SK-N-SH (cell line): ENCODE measurements at regions not wholly inside any gene's neighbourhood (a gene's known extent, or its start where the extent isn't known, plus 50 kb on each side); places are given as distances from the start of the nearest gene placed in this dataset.

Experiments
- CTCF ChIA-PET: fragments of 300-600, 350-600 bp; formaldehyde crosslinking; extraction: SDS; loops from one replicate; lab custom pipeline; 2021; lab: Yijun Ruan, JAX
- POLR2A ChIA-PET: fragments of 350-600 bp; sonication (Branson Sonifier 250); formaldehyde crosslinking; extraction: SDS; loops from one replicate; lab custom pipeline; 2020; ENCODE audit warnings: antibody characterized with exemption, inconsistent platforms; lab: Yijun Ruan, JAX
- DNase-seq: peaks from one replicate; pipeline ENCODE4 v3.0.0; 2012
- H2AFZ ChIP-seq: fragments of 200-600 bp; sonication (generic); 2 replicates; pipeline ENCODE4 v1.8.1; 2016; ENCODE audit warnings: antibody characterized with exemption, mild to moderate bottlenecking, low read depth
- H3F3A ChIP-seq: fragments of 200-600 bp; sonication (generic); replicated peaks from 2 replicates; pipeline ENCODE3; 2016; ENCODE audit warnings: antibody characterized with exemption, mild to moderate bottlenecking; ENCODE audit not compliant: insufficient read depth
- H3K27ac ChIP-seq, 2 experiments: fragments of 200-500 bp in 1 of 2; fragments of 200-600 bp in 1 of 2; sonication (Bioruptor generic) in 1 of 2; sonication (generic), shearing (Covaris generic) in 1 of 2; 2 replicates each; pipeline versions ENCODE4 v1.5.1 to v1.6.1; 2014 to 2016; ENCODE audit warnings: low read depth in 2 of 2, inconsistent platforms in 1 of 2, low read length in 1 of 2, mild to moderate bottlenecking in 1 of 2, mixed read lengths in 1 of 2
- H3K27me3 ChIP-seq: fragments of 200-600 bp; sonication (generic), shearing (Covaris generic); 2 replicates; pipeline ENCODE4 v1.6.1; 2016; ENCODE audit warnings: mixed run types; ENCODE audit not compliant: insufficient read depth
- H3K36me3 ChIP-seq, 2 experiments: fragments of 200-500 bp in 1 of 2; fragments of 200-600 bp in 1 of 2; sonication (Bioruptor generic) in 1 of 2; sonication (generic) in 1 of 2; replicated peaks in 1 of 2; 2 replicates each; pipeline versions ENCODE3 to v1.5.1; 2014 to 2016; ENCODE audit warnings: low read length in 1 of 2, mild to moderate bottlenecking in 1 of 2; ENCODE audit not compliant: insufficient read depth in 2 of 2, control insufficient read depth in 1 of 2
- H3K4me1 ChIP-seq, 2 experiments: fragments of 200-500 bp in 1 of 2; fragments of 200-600 bp in 1 of 2; sonication (Bioruptor generic) in 1 of 2; sonication (generic), shearing (Covaris generic) in 1 of 2; 2 replicates each; pipeline versions ENCODE4 v1.5.1 to v1.6.1; 2014 to 2016; ENCODE audit warnings: low read depth in 1 of 2, low read length in 1 of 2, mixed run types in 1 of 2; ENCODE audit not compliant: insufficient read depth in 2 of 2, control insufficient read depth in 1 of 2
- H3K4me2 ChIP-seq: fragments of 200-600 bp; sonication (generic), shearing (Covaris generic); 2 replicates; pipeline ENCODE4 v1.6.1; 2017; ENCODE audit warnings: mixed run types
- H3K4me3 ChIP-seq, 2 experiments: fragments of 200-500 bp in 1 of 2; fragments of 200-600 bp in 1 of 2; sonication (Bioruptor generic) in 1 of 2; sonication (generic), shearing (Covaris generic) in 1 of 2; 2 replicates each; pipeline versions ENCODE4 v1.5.1 to v1.8.1; 2014 to 2016; ENCODE audit warnings: low read depth in 2 of 2, inconsistent platforms in 1 of 2, low read length in 1 of 2, mild to moderate bottlenecking in 1 of 2, mixed read lengths in 1 of 2, moderate library complexity in 1 of 2
- H3K79me2 ChIP-seq: fragments of 200-600 bp; sonication (generic); 2 replicates; pipeline ENCODE4 v1.8.1; 2017; ENCODE audit warnings: mild to moderate bottlenecking; ENCODE audit not compliant: insufficient read depth
- H3K9ac ChIP-seq: fragments of 200-600 bp; sonication (generic); 2 replicates; pipeline ENCODE4 v1.6.1; 2017; ENCODE audit warnings: mixed run types
- H3K9me2 ChIP-seq: fragments of 200-600 bp; sonication (generic); 2 replicates; pipeline ENCODE4 v1.6.1; 2017; ENCODE audit warnings: mixed run types
- H3K9me3 ChIP-seq: fragments of 200-600 bp; sonication (generic); 2 replicates; pipeline ENCODE4 v1.6.1; 2017; ENCODE audit warnings: mixed run types, mild to moderate bottlenecking, moderate library complexity
- H4K20me1 ChIP-seq: fragments of 200-600 bp; sonication (generic); 2 replicates; pipeline ENCODE4 v1.6.1; 2017; ENCODE audit warnings: mild to moderate bottlenecking, mixed run types; ENCODE audit not compliant: insufficient read depth
- CHD2 ChIP-seq: fragments of 150-350 bp; IDR thresholded peaks from 2 replicates; pipeline ENCODE4 v1.6.1; 2018; ENCODE audit warnings: low read length; ENCODE audit not compliant: partially characterized antibody
- ELF1 ChIP-seq: IDR thresholded peaks from 2 replicates; pipeline ENCODE4 v1.4.0; 2012
- EP300 ChIP-seq, 2 experiments: IDR thresholded peaks; 2 replicates each; pipeline versions ENCODE4 v1.4.0 to v1.6.1; 2012; ENCODE audit warnings: borderline replicate concordance in 1 of 2, low read depth in 1 of 2, low read length in 1 of 2
- FOSL2 ChIP-seq: IDR thresholded peaks from 2 replicates; pipeline ENCODE4 v1.4.0; 2012; ENCODE audit warnings: low read depth, mild to moderate bottlenecking, moderate library complexity, borderline replicate concordance
- FOXM1 ChIP-seq: IDR thresholded peaks from 2 replicates; pipeline ENCODE4 v1.4.0; 2012; ENCODE audit warnings: low read depth, mild to moderate bottlenecking
- GABPA ChIP-seq: IDR thresholded peaks from 2 replicates; pipeline ENCODE4 v1.4.0; 2012; ENCODE audit warnings: low read depth, mild to moderate bottlenecking
- GATA2 ChIP-seq: sonication (generic); formaldehyde crosslinking; IDR thresholded peaks from 2 replicates; pipeline ENCODE4 v1.5.0; 2020; ENCODE audit warnings: mild to moderate bottlenecking, missing genetic modification reagents
- IRF3 ChIP-seq: fragments of 150-350 bp; IDR thresholded peaks from 2 replicates; pipeline ENCODE4 v1.6.1; 2016; ENCODE audit warnings: mild to moderate bottlenecking, low read depth, low read length
- JUND ChIP-seq: IDR thresholded peaks from 2 replicates; pipeline ENCODE4 v1.4.0; 2012
- MEF2A ChIP-seq: IDR thresholded peaks from 2 replicates; pipeline ENCODE4 v1.4.0; 2012; ENCODE audit warnings: low read depth, borderline replicate concordance
- MXI1 ChIP-seq: IDR thresholded peaks from 2 replicates; pipeline ENCODE4 v1.6.1; 2012; ENCODE audit warnings: mild to moderate bottlenecking, low read depth, low read length, improper control_type of control experiment
- REST ChIP-seq: IDR thresholded peaks from 2 replicates; pipeline ENCODE4 v1.6.1; 2012; ENCODE audit warnings: mild to moderate bottlenecking, low read depth, low read length, moderate library complexity
- RXRA ChIP-seq: IDR thresholded peaks from 2 replicates; pipeline ENCODE4 v1.4.0; 2012; ENCODE audit warnings: low read depth, mild to moderate bottlenecking, borderline replicate concordance
- TAF1 ChIP-seq: IDR thresholded peaks from 2 replicates; pipeline ENCODE4 v1.6.1; 2012; ENCODE audit warnings: low read depth, mild to moderate bottlenecking, low read length, moderate library complexity, borderline replicate concordance
- TEAD4 ChIP-seq: IDR thresholded peaks from 2 replicates; pipeline ENCODE4 v1.4.0; 2012; ENCODE audit warnings: mild to moderate bottlenecking, borderline replicate concordance; ENCODE audit not compliant: insufficient read depth
- USF2 ChIP-seq: fragments of 150-350 bp; IDR thresholded peaks from 2 replicates; pipeline ENCODE4 v1.6.1; 2017; ENCODE audit warnings: antibody characterized with exemption, low read length, low read depth, borderline replicate concordance
- WGBS: methylation state at CpG from one replicate; pipeline ENCODE4 v1.1.6; 2017; ENCODE audit warnings: low lambda C conversion rate; 5-methylcytosine and 5-hydroxymethylcytosine counted together

- ChIA-PET CTCF (no interaction called here), POLR2A (no interaction called here)
- TF ChIP-seq TEAD4 = no peak
- no peak for TF ChIP-seq GATA2 (CRISPR knock-in tag)
- Histone ChIP-seq H4K20me1 (no peaks in the 10 kb centered on the region), H3K36me3 (no peaks in the 10 kb centered on the region), H3K9ac (no peak overlapping the region), H2AFZ (no peak overlapping the region), H3K9me2 (no peaks in the 10 kb centered on the region), H3K27me3 (no peaks in the 10 kb centered on the region), H3K4me2 (no peak overlapping the region), H3F3A (no peaks in the 10 kb centered on the region), H3K27ac (no peak overlapping the region), H3K4me3 (no peak overlapping the region), H3K4me1 (no peaks in the 10 kb centered on the region), H3K79me2 (no peaks in the 10 kb centered on the region), H3K9me3 (no peaks in the 10 kb centered on the region)
- no peak for DNase-seq
- 0% methylated on average over 1 of the region's 1 CpG for WGBS
Observed at GRCh38 chr5:44919560-44919959, 110.8 kb downstream of the MRPS30 start.

GRCh38 chr5:44927115-44927733, 118.5 kb downstream of the MRPS30 start:
- CTCF ChIA-PET = no interaction called here
- Histone ChIP-seq H3K27me3 (no peaks in the 10 kb centered on the region), H3K4me1 (no peaks in the 10 kb centered on the region), H3K4me3 (no peak overlapping the region), H3K79me2 (no peaks in the 10 kb centered on the region), H2AFZ (no peak overlapping the region), H3K9ac (no peak overlapping the region), H3F3A (no peaks in the 10 kb centered on the region), H3K27ac (no peak overlapping the region), H4K20me1 (no peaks in the 10 kb centered on the region), H3K4me2 (no peak overlapping the region), H3K9me3 (no peaks in the 10 kb centered on the region), H3K36me3 (no peaks in the 10 kb centered on the region), H3K9me2 (no peaks in the 10 kb centered on the region)
- DNase-seq = no peak
- TF ChIP-seq RXRA (no peak), MEF2A (no peak), FOXM1 (no peak), ELF1 (no peak), GABPA (no peak), MXI1 (no peak)
- POLR2A ChIA-PET = no interaction called here
- 4% methylated on average over 3 of the region's 3 CpGs for WGBS

GRCh38 chr5:44932922-44933585, 124.3 kb downstream of the MRPS30 start:
- no peaks in the 10 kb centered on the region for H3K4me1 ChIP-seq
- no peaks in the 10 kb centered on the region for H4K20me1 ChIP-seq
- H3K4me3 ChIP-seq = no peak overlapping the region
- 4% methylated on average over 3 of the region's 3 CpGs for WGBS
- H3K79me2 ChIP-seq = no peaks in the 10 kb centered on the region
- no peaks in the 10 kb centered on the region for H3K36me3 ChIP-seq
- H2AFZ ChIP-seq = no peak overlapping the region
- H3K9ac ChIP-seq = no peak overlapping the region
- no peaks in the 10 kb centered on the region for H3K9me2 ChIP-seq
- H3F3A ChIP-seq = no peaks in the 10 kb centered on the region
- CTCF ChIA-PET = interaction anchor here (1.7 kb wide), 1 partner anchor 20 kb away, joined by 4 read pairs; no protein-coding TSS in a partner anchor
- H3K27ac ChIP-seq = no peak overlapping the region
- DNase-seq = no peak
- H3K4me2 ChIP-seq = no peak overlapping the region
- H3K9me3 ChIP-seq = no peaks in the 10 kb centered on the region
- H3K27me3 ChIP-seq = no peaks in the 10 kb centered on the region
- POLR2A ChIA-PET = no interaction called here
- TF ChIP-seq USF2 (no peak), CHD2 (no peak), JUND (no peak), TAF1 (no peak), MXI1 (no peak), FOSL2 (no peak), EP300 (IDR thresholded peaks at IDR 0.05; ENCODE audit: borderline replicate concordance in 1 of 2, low read depth in 1 of 2, low read length in 1 of 2) (no peak), GABPA (no peak), IRF3 (no peak), REST (no peak), ELF1 (no peak)
